ENCODE measurements at regions not wholly inside any gene's neighbourhood (a gene's known extent, or its start where the extent isn't known, plus 50 kb on each side); places are given as distances from the start of the nearest gene placed in this dataset.
"Not testable (repeated sequence)": the region's sequence is repeated elsewhere in the genome, so short reads cannot be mapped to it uniquely, and the experiment has no call there.

DNA sequence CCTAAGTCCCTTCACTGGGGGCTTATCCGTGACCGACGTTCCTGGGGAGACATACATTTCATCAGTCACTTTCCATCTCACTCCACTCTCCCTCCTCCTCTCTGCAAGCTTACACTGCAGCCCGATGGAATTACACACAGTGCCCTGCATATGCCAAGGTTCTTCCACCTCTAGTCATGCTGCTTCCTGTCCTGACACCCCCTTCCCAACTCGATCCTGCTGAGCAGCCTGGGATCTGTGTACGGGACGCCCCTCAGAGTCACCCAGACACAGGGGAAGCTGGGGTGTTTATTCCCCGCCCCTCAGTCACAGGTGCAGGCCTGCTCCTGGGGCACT, 468.8 kb downstream of the PREX1 start:
- H3K4me1 Mint-ChIP-seq (ENCODE audit: low read depth); H3K9me3 Mint-ChIP-seq; H3K4me3 Mint-ChIP-seq; H3K27ac Mint-ChIP-seq; H3K36me3 Mint-ChIP-seq (ENCODE audit: low read depth); H3K27me3 Mint-ChIP-seq: not testable (repeated sequence)

DNA sequence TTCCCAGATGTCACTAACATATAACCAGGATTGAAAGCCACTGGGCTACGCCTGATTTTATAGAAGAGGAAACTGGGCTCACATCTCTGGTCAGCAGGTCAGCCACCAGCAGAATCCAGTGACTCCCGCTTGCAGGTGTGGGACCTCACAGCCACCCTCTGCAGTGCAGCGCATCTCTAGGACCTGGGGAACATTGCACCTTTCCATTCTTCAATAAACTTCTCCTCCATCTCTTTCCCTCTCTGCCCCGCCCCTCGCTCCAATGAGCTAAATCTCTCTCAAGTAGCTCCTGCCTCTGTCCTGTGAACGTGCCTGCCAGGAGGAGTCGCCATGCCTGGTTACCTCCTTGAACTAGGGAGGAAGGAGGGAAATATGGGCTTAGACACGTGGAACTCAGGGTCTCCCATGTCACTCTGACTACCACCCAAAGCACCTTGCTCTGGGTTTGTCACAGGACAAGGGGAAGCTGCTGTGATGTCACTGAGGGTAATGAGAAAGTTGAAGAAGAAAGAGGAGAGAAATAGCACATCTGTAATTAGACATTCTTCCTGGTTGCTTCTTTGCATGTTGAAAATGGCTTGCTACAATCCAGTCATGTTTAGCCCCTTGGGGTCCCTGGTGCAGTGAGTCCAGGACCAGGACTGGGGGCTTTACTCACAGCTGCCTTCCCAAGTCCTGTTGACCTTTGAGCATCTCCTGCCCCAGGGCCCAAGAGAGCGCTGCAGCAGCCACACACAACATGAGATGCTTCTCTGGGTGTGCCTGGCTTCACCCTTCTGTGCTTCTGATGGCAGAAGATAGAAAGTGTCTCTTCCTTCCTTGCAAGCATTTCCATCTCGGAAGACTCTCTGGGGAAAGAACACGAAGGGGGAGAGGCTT, 469.4 kb downstream of the PREX1 start:
- no peaks in the 10 kb centered on the region for H3K4me1 Mint-ChIP-seq (ENCODE audit: low read depth)
- no peaks in the 10 kb centered on the region for H3K9me3 Mint-ChIP-seq
- H3K27me3 Mint-ChIP-seq, result no peaks in the 10 kb centered on the region
- H3K4me3 Mint-ChIP-seq, result no peak overlapping the region
- no peaks in the 10 kb centered on the region for H3K36me3 Mint-ChIP-seq (ENCODE audit: low read depth)
- no peak overlapping the region for H3K27ac Mint-ChIP-seq

DNA sequence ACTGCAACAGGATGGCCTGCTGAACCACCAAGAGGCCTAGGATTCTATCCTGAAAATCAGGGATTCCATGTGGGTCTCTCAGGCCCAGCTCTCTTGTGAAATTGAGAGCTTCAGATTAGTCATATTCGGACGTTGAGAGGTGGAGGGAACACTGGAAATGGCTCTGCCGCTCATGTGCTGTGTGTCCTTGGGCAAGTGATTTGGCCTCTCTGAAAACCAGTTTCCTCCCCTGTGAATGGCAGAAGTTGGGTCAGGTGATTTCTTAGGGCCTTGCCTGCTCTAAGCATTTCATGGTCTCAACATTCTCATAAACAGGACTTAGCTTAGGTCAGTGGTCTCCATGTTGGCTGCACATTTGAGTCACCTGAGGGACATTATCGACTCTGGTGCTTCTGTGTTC, 470.1 kb downstream of the PREX1 start:
- H3K4me3 Mint-ChIP-seq, result no peak overlapping the region
- H3K27me3 Mint-ChIP-seq, result peaks cover under 1% of the 10 kb centered on the region
- no peaks in the 10 kb centered on the region for H3K9me3 Mint-ChIP-seq
- no peaks in the 10 kb centered on the region for H3K36me3 Mint-ChIP-seq (ENCODE audit: low read depth)
- no peaks in the 10 kb centered on the region for H3K4me1 Mint-ChIP-seq (ENCODE audit: low read depth)
- no peak overlapping the region for H3K27ac Mint-ChIP-seq

DNA sequence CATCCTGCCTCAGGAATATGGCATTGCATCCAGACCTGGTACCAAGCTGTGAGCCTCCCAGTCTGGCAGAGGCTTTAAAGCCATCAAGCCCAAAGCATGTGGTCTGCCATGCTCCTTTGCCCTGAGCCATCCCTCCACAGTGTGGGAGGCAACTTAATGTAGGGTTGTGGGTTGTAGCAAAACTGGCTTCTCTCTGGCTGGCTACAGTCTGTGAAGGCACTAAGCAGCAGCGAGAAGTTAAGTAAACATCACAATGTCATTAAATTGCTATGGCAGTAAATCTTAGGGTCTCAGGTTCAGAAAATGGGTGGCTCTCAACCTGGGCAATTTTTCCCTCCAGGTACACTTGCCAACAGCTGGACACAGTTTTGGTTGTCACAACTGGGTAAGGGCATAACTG, 472.9 kb downstream of the PREX1 start:
- Mint-ChIP-seq H3K27me3 (peaks cover 12% of the 10 kb centered on the region), H3K9me3 (no peaks in the 10 kb centered on the region), H3K27ac (no peak overlapping the region), H3K4me3 (no peak overlapping the region), H3K4me1 (ENCODE audit: low read depth) (no peaks in the 10 kb centered on the region), H3K36me3 (ENCODE audit: low read depth) (no peaks in the 10 kb centered on the region)

DNA sequence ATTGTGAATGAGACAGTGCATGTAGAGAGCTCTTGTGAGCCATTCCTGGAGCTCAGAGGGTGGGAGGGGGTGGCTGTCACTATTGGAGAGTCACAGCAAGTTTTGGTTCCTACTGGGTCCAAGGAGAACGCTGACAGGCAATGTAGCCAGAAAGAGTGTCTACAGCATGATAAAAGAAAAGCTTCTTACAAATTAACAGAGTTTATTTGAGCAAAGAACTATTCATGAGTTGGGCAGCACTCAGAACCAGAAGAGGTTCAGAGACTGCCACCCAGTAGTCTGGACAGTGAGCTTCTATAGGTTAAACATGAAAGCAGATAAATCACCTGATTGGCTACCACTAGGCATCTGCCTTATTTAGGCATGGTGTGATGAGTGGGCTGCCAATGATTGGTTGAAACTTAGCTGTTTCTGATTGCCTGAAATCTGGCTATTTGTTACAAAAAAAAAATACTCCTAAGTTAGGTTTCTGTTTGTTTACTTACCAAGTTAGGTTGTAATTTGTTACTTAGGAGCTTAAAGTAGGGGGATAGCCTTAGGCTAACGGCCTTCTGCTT, 473.4 kb downstream of the PREX1 start:
- no peaks in the 10 kb centered on the region for H3K9me3 Mint-ChIP-seq
- no peaks in the 10 kb centered on the region for H3K4me1 Mint-ChIP-seq (ENCODE audit: low read depth)
- H3K27me3 Mint-ChIP-seq, result peaks cover 15% of the 10 kb centered on the region
- H3K4me3 Mint-ChIP-seq, result no peak overlapping the region
- H3K27ac Mint-ChIP-seq, result no peak overlapping the region
- no peaks in the 10 kb centered on the region for H3K36me3 Mint-ChIP-seq (ENCODE audit: low read depth)

DNA sequence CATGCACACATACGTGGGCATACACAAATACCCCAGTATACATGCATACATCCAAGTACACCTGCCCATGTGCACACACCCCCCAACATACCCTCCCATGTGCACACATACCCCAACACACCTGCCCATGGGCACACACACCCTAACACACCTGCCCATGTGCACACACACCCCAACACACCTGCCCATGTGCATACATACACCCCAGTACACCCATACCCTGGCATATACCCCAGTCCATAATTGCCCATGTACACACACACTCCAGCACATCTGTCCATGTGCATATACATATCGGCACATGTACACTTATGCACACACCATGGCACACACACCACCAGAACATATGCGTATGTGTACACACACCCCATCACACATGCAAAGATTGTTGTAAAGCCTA, 475.2 kb downstream of the PREX1 start:
- no peaks in the 10 kb centered on the region for H3K9me3 Mint-ChIP-seq
- H3K4me1 Mint-ChIP-seq (ENCODE audit: low read depth), result no peaks in the 10 kb centered on the region
- H3K4me3 Mint-ChIP-seq, result no peak overlapping the region
- no peak overlapping the region for H3K27ac Mint-ChIP-seq
- no peaks in the 10 kb centered on the region for H3K36me3 Mint-ChIP-seq (ENCODE audit: low read depth)
- peaks cover 19% of the 10 kb centered on the region for H3K27me3 Mint-ChIP-seq

DNA sequence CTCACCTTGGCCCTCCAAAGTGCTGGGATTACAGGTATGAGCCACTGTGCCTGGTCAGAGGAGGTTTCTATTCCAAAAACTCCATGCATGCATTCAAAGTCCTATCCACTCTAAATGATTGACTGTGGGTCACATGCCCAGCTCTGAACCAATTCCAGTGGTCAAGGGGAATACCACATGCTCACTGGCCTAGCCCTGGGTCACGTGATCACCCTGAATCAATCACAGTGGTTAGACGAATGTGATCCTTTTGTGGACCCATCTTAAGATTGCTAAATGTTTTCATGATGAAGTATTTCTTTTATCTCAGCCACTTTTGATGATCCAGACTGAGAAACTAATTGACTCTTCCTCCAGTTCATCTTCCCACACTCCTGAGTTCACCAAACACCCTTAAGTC, 475.8 kb downstream of the PREX1 start:
- no peaks in the 10 kb centered on the region for H3K9me3 Mint-ChIP-seq
- H3K4me1 Mint-ChIP-seq (ENCODE audit: low read depth), result no peaks in the 10 kb centered on the region
- H3K4me3 Mint-ChIP-seq, result no peak overlapping the region
- H3K36me3 Mint-ChIP-seq (ENCODE audit: low read depth), result no peaks in the 10 kb centered on the region
- peaks cover 19% of the 10 kb centered on the region for H3K27me3 Mint-ChIP-seq
- no peak overlapping the region for H3K27ac Mint-ChIP-seq

DNA sequence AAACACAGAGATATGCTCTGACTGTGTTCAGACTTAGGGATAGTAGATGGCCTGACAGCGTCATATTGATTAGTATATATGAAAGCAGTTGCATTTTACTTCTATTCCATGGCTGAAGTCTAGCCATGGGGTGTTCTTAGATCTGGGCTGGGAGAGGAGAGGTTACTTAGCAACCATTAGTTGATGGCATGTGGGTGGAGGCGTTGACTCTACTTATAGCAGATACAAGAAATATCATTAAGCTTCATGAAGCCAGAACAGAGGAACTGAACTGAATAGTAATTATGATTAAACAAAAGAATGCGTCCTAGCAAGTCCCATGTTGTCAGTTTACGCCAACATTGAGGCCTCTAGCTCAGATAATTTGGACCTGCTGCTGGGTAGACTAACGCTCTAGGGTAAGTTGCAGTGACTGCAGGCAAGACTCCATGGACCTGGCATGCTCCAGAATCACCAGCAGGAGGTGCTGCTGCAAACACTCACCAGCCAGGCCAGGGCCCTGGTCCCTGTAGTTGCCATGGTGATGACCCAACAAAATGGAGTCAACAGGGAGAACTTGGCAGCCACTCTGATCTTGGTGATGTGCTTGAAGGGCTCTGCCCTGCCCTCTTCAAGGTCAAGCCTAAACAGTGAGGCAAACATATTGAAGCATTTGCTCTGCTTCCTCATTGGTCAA, 477.3 kb downstream of the PREX1 start:
- H3K27me3 Mint-ChIP-seq, result peaks cover 19% of the 10 kb centered on the region
- H3K9me3 Mint-ChIP-seq, result no peaks in the 10 kb centered on the region
- no peaks in the 10 kb centered on the region for H3K36me3 Mint-ChIP-seq (ENCODE audit: low read depth)
- H3K4me3 Mint-ChIP-seq, result no peak overlapping the region
- H3K27ac Mint-ChIP-seq, result no peak overlapping the region
- no peaks in the 10 kb centered on the region for H3K4me1 Mint-ChIP-seq (ENCODE audit: low read depth)

DNA sequence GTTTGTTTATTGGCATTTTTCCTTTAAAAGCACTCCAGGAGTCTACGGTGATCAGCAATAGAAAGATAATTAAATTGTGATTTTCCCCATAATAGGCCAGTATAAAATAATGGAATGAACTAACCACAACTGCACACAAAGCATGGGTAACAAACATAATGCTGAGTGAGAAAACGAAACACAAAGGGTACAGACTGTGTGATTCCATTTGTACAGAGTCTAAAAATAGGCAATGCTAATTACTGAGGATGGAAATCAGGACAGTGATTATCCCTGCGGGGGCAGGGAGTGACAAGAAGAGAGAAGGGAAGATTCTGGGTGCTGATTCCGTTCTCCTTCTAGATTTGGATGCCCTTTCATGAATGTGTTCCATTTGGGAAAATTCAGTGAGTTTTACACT, 478.1 kb downstream of the PREX1 start:
- H3K27me3 Mint-ChIP-seq, result peaks cover 19% of the 10 kb centered on the region

DNA sequence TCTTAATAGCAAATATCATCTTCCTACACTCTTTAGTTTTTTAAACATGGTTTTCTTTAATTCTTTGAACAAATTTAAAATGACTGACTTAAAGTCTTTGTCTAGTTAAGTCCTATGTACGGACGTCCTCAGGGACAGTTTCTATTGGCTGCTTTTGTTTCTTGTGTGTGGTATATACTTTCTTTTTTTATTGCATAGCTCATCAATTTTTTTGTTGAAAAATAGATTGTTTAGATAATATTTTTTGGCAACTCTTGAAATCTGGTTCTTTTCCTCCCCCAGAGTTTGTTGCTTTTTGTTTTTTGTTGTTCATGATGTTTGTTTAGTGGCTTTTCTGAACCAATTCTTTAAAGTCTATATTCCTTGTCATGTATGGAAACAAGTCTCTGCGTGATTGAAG, 479.8 kb downstream of the PREX1 start:
- Mint-ChIP-seq H3K9me3 (no peaks in the 10 kb centered on the region), H3K4me3 (no peak overlapping the region), H3K27ac (no peak overlapping the region), H3K4me1 (ENCODE audit: low read depth) (no peaks in the 10 kb centered on the region), H3K36me3 (ENCODE audit: low read depth) (no peaks in the 10 kb centered on the region), H3K27me3 (peaks cover 22% of the 10 kb centered on the region)

More for the DNA sequence above, 478.1 kb downstream of the PREX1 start:
- no peaks in the 10 kb centered on the region for H3K36me3 Mint-ChIP-seq (ENCODE audit: low read depth)
- H3K4me1 Mint-ChIP-seq (ENCODE audit: low read depth), result no peaks in the 10 kb centered on the region
- H3K4me3 Mint-ChIP-seq, result no peak overlapping the region
- H3K27ac Mint-ChIP-seq, result no peak overlapping the region
- no peaks in the 10 kb centered on the region for H3K9me3 Mint-ChIP-seq

DNA sequence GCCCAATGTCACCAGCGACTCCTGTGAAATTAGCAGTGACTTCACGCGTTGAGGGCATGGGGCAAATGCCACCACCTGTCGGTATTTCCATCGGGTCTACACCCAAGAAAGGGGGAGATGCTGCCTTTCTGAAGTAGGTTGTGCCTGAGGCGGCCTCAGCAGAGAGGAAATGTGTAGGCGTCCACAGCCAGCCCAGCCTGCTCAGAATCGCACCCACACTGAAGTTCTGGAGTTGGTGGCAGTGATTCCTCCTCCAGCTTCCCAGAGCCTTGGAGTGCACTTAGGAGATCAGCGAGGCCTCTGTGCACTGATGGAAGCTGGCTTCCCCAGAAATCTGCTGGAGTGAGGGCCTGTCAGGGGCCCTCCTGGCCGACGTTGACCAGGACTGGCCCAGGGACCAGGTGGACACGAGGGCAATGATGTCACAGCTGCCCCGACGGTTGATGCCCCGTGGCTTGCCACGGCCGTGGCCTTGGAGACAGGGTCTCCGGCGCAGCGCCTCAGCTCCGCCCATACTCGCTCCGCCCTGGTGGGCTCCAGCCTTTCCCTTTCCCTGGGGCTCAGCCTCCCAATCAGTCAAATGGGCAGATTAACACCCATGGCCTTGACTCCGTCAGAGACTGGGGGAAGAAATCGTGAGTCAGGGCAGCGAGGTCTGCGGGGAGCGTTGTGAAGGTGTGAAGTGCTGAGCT, 484.8 kb downstream of the PREX1 start:
- Mint-ChIP-seq H3K27ac (no peak overlapping the region), H3K36me3 (ENCODE audit: low read depth) (no peaks in the 10 kb centered on the region), H3K9me3 (no peaks in the 10 kb centered on the region), H3K27me3 (peaks cover 10% of the 10 kb centered on the region), H3K4me1 (ENCODE audit: low read depth) (peaks cover 4% of the 10 kb centered on the region), H3K4me3 (no peak overlapping the region)

DNA sequence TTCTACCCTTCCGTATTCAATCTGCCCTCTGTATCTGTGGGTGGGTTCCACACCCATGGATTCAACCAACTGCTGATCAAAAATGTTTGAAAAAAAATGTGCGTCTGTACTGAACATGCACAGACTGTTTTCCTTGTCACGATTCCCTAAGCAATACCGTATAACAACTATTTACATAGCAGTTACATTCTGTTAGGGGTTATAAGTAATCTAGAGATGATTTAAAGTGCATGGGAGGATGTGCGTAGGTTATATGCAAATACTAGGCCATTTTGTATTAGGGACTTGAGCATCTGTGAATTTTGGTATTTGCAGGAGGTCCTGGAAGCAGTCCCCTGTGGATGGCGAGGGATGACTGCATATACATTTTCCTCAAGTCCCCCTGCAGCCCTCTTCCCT, 486.9 kb downstream of the PREX1 start:
- H3K4me3 Mint-ChIP-seq, result no peak overlapping the region
- H3K9me3 Mint-ChIP-seq, result no peaks in the 10 kb centered on the region
- peaks cover 19% of the 10 kb centered on the region for H3K27me3 Mint-ChIP-seq
- H3K36me3 Mint-ChIP-seq (ENCODE audit: low read depth), result no peaks in the 10 kb centered on the region
- no peak overlapping the region for H3K27ac Mint-ChIP-seq
- H3K4me1 Mint-ChIP-seq (ENCODE audit: low read depth), result peaks cover 4% of the 10 kb centered on the region

DNA sequence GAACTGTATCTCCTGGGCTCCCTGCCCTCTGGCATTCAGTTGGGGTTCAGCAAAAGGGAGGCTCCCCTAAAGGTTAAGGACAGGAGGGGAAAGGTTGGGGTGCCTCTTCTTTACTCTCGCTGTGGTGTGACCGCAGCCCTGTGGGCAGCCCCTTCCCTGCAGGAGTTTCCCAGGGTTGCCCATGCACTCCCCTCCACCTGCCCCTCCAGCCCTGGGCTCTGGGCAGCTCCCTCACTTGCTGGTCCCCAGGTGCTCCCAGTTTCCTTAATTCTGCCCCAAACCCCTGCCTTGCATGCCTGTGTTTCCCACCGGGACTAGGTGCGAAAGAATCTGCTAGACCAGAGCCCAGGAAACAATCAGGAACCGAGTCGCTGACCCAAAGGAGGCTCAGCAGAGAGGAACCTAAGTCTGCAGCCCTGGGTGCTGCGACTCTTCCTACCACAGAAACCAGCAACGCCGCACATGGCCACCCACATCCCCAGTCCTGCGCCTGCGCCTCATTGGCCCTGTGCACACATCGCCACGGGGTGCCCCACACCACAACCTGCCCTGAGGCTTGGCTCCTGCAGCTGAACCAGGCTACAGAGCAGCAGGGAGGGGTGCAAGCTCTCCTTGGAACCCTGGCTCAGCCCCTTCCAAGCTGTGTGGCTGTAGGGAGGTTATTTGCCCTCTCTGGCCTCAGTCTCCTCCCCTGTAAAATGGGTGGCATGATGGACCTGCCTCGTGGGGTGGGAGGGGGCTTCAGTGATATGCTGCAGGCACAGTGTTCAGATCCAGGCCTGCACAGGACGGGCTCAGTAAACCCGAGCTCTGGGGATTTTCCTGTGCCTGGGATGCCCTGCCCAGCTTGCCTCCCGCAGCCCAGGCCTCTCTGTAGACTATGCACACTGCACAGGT, 487.6 kb downstream of the PREX1 start:
- no peaks in the 10 kb centered on the region for H3K36me3 Mint-ChIP-seq (ENCODE audit: low read depth)
- H3K27ac Mint-ChIP-seq, result no peak overlapping the region
- H3K27me3 Mint-ChIP-seq, result peaks cover 19% of the 10 kb centered on the region
- H3K4me3 Mint-ChIP-seq, result no peak overlapping the region
- no peaks in the 10 kb centered on the region for H3K9me3 Mint-ChIP-seq
- peaks cover 4% of the 10 kb centered on the region for H3K4me1 Mint-ChIP-seq (ENCODE audit: low read depth)

DNA sequence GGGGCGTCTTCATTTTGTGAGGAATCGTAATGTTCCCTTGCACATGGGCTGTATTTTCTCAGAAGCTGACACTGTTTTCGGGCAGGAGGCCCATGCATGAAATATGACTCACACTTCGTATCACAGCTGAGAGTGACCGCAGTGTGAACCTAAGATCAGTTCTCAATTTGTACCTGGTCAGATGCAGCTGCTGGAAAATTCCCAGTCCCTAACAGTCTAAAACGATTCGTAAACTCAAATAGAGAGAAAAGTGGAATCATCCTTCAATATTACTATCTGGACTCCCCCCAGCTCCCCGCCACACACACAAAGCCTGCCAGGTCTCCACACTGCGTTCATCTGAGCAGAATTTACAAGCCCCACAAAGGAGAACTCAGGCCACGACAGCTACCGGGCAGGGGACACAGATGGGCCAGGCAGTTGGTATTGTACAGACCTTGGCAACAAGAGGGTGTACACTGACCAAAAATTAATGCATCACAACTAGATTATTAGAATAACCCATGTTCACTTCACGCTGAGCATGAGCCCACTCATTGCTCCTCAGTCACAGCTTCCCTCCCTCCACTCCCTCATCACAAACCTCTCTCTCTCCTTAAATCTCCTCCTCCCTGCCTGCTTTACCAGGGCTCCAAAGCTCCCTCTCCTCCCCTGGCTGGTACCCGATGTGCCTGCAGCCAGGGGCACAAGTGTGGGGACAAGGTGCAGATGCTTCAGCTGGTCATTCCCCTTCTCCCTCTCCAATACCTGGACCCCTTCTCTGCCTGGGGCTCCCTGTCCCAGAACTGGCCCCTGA, 488.4 kb downstream of the PREX1 start:
- Mint-ChIP-seq H3K4me3 (no peak overlapping the region), H3K36me3 (ENCODE audit: low read depth) (no peaks in the 10 kb centered on the region), H3K27ac (no peak overlapping the region), H3K27me3 (peaks cover 19% of the 10 kb centered on the region), H3K9me3 (no peaks in the 10 kb centered on the region), H3K4me1 (ENCODE audit: low read depth) (peaks cover 4% of the 10 kb centered on the region)
